ENCODE measurements at regions not wholly inside any gene's neighbourhood (a gene's known extent, or its start where the extent isn't known, plus 50 kb on each side); places are given as distances from the start of the nearest gene placed in this dataset.

GRCh38 chr12:91811481-91812287 is 334.0 kb downstream of the BTG1 start:
- ChIA-PET CTCF (interaction anchor here (0.6 to 4.3 kb wide), 97 partner anchors 9 to 1074 kb away, joined by 3 to 55 read pairs (median 4); partner anchors contain the start of gene BTG1), POLR2A (interaction anchor here (3.7 kb wide), 1 partner anchor 333 kb away, joined by 23 read pairs; the partner anchor contains the start of gene BTG1)
- no peaks in the 10 kb centered on the region for H3K9me3 ChIP-seq (ENCODE audit: control insufficient read depth, insufficient read depth, low read length)
- no peak overlapping the region for H3K27ac ChIP-seq (ENCODE audit: low read depth, low read length)
- peak; percentile 21 for DNase-seq (ENCODE audit: low read depth, low spot score)
- no peak overlapping the region for H3K4me3 ChIP-seq (ENCODE audit: low read depth, low read length)
- H3K27me3 ChIP-seq (ENCODE audit: control insufficient read depth, insufficient read depth, low read length), result no peaks in the 10 kb centered on the region
- TF ChIP-seq CTCF (IDR thresholded peaks at IDR 0.05; ENCODE audit: low read depth, low read length), result peak; percentile 88

- Histone ChIP-seq H3K27ac (ENCODE audit: low read depth, low read length) (no peak overlapping the region), H3K9me3 (ENCODE audit: control insufficient read depth, insufficient read depth, low read length) (no peaks in the 10 kb centered on the region), H3K27me3 (ENCODE audit: control insufficient read depth, insufficient read depth, low read length) (no peaks in the 10 kb centered on the region), H3K4me3 (ENCODE audit: low read depth, low read length) (no peak overlapping the region)
- TF ChIP-seq CTCF (IDR thresholded peaks at IDR 0.05; ENCODE audit: low read depth, low read length), result no peak
- ChIA-PET CTCF (interaction anchor here (0.6 to 4.3 kb wide), 80 partner anchors 9 to 1075 kb away, joined by 3 to 55 read pairs (median 4); partner anchors contain the start of gene BTG1), POLR2A (interaction anchor here (3.7 kb wide), 1 partner anchor 334 kb away, joined by 23 read pairs; the partner anchor contains the start of gene BTG1)
- no peak for DNase-seq (ENCODE audit: low read depth, low spot score)
Observed at GRCh38 chr12:91810531-91811451, 334.9 kb downstream of the BTG1 start.

- Histone ChIP-seq H3K4me3 (ENCODE audit: low read depth, low read length) (no peak overlapping the region), H3K9me3 (ENCODE audit: control insufficient read depth, insufficient read depth, low read length) (no peaks in the 10 kb centered on the region), H3K27ac (ENCODE audit: low read depth, low read length) (no peak overlapping the region), H3K27me3 (ENCODE audit: control insufficient read depth, insufficient read depth, low read length) (no peaks in the 10 kb centered on the region)
- DNase-seq (ENCODE audit: low read depth, low spot score), result no peak
- CTCF ChIA-PET, result interaction anchor here (1.6 to 3.1 kb wide), 6 partner anchors 14 to 321 kb away, joined by 3 to 26 read pairs (median 10); no protein-coding TSS in a partner anchor
- POLR2A ChIA-PET, result interaction anchor here (3.7 kb wide), 1 partner anchor 335 kb away, joined by 23 read pairs; the partner anchor contains the start of gene BTG1
- no peak for TF ChIP-seq CTCF (IDR thresholded peaks at IDR 0.05; ENCODE audit: low read depth, low read length)
Observed at GRCh38 chr12:91810077-91810476, 335.6 kb downstream of the BTG1 start.

GRCh38 chr12:91805031-91805430 is 340.6 kb downstream of the BTG1 start:
- no peak for DNase-seq (ENCODE audit: low read depth, low spot score)
- TF ChIP-seq CTCF (IDR thresholded peaks at IDR 0.05; ENCODE audit: low read depth, low read length), result no peak
- CTCF ChIA-PET, result no interaction called here
- no peak overlapping the region for H3K27ac ChIP-seq (ENCODE audit: low read depth, low read length)
- no peaks in the 10 kb centered on the region for H3K9me3 ChIP-seq (ENCODE audit: control insufficient read depth, insufficient read depth, low read length)
- POLR2A ChIA-PET, result no interaction called here
- no peaks in the 10 kb centered on the region for H3K27me3 ChIP-seq (ENCODE audit: control insufficient read depth, insufficient read depth, low read length)
- no peak overlapping the region for H3K4me3 ChIP-seq (ENCODE audit: low read depth, low read length)

Measured in AG04450 (cell line).